Activated CD4-positive, alpha-beta T cell treated with anti-CD3 and anti-CD28 coated beads, Interleukin-2, Interleukin-6, amounts not matched to agents 100 ng/mL and 50 ng/mL, durations not matched to agents 16 hours and 8 hours (primary cell): ENCODE measurements at regions not wholly inside any gene's neighbourhood (a gene's known extent, or its start where the extent isn't known, plus 50 kb on each side); places are given as distances from the start of the nearest gene placed in this dataset.
"Not testable (repeated sequence)": the region's sequence is repeated elsewhere in the genome, so short reads cannot be mapped to it uniquely, and the experiment has no call there.

Source experiments
- DNase-seq: peaks from one replicate; pipeline ENCODE4 v3.0.0-alpha.2; 2020

- no peak for DNase-seq
Measured at GRCh38 chr12:125836647-125837046, 771.4 kb downstream of the AACS start.

DNA sequence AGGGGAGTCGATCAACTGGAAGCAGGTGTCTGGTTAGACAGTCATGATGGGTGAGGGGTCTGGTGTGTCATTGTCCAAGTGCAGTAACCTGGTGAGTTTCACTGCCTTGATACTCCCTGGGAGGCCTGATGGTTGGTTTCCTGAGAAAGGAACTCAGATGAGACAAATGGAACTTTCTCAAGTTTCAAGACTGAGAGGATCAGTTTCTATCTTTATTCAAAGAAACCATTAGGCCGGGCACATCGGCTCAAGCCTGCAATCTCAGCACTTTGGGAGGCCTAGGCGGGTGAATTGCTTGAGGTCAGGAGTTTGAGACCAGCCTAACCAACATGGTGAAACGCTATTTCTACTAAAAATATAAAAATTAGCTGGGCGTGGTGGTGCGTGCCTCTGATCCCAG is 776.1 kb downstream of the AACS start:
- DNase-seq, result no peak

DNA sequence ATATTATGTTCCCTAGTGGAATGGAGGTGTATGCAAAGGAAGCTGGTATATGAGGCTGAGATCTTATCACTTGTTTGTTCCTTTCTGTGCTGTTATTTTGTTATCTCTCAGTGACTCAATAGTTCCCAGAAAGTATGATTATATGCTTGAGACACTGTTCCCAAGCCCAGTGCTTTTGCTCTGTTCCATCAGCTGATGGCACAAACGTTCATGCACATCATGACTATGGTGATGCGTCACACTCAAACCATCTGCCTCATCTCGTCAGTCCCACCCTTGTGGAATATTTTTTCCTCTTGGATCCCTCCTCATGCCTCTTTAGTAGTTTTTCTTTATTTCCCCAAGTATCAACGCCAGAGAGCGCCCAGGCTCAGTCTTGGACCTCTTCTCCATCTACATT is 786.9 kb downstream of the AACS start:
- no peak for DNase-seq

DNA sequence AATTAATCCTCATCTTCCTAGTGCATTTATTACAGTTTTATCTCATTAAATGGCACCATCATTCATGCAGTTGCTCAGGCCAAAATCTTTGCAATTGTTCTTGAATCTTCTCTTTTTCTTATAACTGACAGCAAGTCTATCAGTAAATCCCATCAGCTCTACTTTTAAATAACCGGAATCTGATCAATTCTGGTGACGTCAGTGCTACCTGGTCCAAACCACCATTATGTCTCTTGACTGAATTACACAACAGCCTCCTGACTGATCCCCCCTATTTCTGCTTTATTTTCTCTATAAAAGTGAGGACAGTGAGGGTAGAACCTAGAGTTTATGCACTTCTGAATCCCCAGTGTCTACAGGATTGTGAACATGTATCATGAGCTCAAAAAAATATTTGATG is 787.4 kb downstream of the AACS start:
- DNase-seq, result no peak

DNA sequence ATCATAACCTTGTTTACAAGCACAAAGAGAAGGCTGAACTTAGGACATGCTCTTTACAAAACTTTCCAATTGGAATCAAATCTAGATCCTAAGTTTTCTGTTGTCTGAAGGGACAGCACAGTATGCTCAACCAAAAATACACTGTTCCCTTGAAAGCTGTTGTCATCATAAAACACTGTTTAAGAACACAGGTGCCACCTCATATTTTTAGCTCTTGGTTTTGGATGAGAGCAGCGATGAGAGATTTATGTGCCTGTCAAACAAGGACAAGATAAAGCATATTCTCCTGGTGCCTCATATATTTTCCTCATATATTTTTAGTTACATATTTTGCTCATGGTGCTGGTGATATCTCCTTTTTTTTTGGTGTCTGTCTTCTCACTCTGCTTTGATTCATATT is 788.4 kb downstream of the AACS start:
- no peak for DNase-seq

DNA sequence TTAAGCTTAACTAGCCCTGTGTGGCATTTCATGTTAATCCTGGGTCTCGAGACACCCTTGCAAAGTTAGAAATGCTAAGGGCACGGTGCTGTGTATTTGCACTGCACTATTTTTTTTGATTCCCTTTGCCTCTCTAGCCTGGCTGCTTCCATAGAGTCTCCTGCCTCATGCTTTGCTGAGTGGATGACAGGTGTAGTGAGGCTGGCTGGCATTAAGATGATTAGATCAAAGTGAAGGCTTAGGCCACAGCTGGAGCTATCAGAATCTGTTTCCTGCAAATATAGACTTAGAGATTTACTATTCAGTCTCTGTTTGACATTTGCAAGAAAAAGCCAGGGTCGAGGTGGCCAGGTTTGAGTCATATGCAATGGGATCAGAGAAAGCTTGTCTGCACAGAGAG is 791.1 kb downstream of the AACS start:
- no peak for DNase-seq

GRCh38 chr12:125856896-125857295 is 791.7 kb downstream of the AACS start:
- no peak for DNase-seq

DNA sequence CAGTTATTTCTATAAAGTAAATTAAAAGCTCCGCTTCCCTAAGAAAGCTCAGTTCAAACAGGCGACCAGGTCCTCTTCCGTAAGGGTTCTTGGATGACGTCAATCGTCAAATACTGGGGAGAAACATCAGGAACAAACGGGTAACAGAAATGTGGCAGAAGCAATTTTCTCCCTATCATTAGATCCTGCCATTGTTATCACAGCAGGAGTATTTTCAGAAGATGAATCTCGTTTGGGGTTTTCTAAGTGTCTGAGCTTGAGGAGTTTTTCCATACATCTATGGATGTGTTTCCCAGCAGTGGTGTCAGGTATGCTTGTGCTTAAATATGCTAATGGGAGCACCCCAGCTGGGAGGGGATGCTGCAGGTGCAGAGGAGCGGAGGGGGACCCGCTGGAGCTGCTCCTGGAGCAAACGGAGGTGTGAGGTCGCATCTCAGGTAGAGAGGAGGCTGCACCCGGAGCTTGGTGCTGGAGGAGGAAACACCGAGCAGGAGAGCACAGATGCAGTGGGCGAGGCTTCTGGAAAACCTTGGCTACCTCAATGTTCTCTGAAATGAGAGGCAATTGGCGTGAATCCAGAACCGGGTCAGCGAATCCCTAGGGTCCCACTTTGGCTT is 795.5 kb downstream of the AACS start:
- no peak for DNase-seq

GRCh38 chr12:125861299-125862281 is 796.4 kb downstream of the AACS start:
- DNase-seq, result no peak

DNA sequence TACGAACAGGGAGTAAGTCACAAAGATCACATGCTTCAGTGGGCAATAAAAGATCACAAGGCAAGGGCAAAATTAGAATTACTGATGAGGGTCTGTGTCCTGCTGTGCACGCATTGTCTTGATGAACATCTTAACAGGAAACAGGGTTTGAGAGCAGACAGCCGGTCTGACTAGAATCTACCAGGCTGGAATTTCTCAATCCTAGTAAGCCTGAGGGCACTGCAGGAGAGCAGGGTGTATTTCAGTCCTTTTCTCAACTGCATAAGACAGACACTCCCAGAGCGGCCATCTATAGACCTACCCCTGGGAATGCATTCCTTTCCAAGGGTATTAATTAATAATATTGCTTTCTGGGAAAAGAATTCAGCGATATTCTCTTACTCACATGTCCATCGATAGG is 800.0 kb downstream of the AACS start:
- not testable (repeated sequence) for DNase-seq

GRCh38 chr12:125871811-125872594 is 806.8 kb downstream of the AACS start:
- DNase-seq, result no peak

DNA sequence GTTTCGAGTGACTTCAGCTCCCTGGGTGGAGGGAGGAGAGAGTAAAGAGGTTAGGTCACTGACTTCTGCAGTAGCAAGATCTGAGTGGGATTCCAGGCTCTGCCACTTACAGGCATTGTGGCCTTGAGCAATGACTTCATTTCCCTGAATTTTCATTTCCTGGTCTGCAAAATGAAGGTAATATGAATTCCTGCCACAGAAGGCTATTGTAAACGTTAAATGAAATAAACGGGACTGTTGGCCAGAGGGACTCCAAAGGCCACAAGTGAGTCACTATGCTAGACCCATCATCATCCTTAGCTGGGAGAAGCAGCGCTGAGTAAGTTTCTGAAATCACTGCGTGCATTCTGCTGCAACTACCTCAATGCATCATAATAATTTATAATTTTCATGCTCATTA is 807.8 kb downstream of the AACS start:
- no peak for DNase-seq

GRCh38 chr12:125878483-125878882 is 813.2 kb downstream of the AACS start:
- no peak for DNase-seq

GRCh38 chr12:125882141-125882540 is 816.9 kb downstream of the AACS start:
- DNase-seq, result no peak

DNA sequence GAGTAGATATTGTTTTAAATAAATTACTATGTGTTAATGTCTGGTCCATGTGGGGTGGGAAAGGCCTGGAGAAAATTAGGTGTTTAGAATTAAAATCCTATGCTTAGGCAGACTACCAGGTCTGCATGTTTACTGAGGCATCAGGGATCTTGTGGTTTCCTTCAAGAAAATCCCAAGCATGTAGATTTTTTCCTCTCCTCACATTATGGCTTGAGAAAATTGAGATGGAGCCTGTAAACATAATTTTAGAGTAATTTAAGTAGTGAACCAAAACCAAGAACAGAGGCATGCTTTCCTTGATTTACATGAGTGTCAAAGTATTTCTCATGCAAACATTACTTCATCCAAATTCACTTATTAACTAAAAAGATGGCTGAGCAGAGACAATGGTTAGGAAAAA is 823.7 kb downstream of the AACS start:
- DNase-seq, result no peak

DNA sequence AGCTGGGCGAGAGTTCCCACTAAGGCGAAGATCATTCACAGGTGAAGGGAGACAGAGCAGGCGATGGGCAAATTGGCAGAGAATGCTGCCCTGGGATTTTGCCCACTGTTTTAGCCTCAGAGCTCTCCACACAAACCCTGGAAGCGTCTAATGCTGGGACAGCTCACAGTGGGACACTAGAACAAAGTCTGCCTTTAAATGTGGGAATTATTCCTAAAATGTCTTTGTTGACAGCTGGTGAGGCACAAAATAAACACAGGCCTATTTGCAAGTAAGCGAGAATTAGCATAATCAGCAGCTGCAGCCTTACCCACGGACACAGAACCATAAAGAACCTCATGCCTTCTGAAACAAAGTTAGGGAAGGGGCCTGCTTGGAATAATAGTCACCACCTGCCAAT is 824.5 kb downstream of the AACS start:
- no peak for DNase-seq

GRCh38 chr12:125890366-125890905 is 825.2 kb downstream of the AACS start:
- no peak for DNase-seq

DNA sequence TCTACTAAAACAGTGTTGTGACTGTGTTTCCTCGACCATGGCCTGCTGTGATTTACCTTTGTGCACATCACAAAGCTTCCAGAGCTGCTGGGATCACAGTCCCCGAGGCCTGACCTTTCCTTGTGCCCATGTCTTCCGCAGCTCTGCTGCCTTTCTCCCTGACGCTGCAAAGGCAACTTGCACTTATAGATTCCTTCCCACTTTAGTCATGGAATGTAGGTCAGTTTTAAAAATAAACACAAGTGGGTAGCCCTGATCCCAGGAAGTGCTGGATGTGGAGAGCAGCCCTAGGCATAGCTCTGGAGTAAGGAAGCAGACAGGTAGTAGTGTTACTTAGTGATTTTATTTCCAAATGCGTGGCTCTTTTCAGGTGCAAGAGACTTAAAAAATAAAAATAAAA is 825.7 kb downstream of the AACS start:
- no peak for DNase-seq

DNA sequence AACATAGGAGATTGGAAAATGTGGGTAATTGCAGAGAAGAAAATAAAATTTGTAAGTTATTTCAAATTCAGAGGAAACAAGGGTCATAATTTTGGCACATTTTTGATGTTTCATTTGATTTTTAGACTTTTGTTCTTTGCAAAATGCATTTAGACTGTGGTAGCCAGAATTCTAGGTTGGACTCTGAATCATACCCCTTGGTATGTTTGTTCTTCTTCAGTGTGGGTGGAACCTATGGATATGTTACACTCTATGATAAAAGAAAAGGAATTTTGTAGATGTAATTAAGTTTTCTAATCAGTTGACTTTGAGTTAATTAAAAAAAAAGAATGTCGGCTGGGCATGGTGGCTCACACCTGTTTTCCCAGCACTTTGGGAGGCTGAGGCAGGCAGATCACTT is 827.0 kb downstream of the AACS start:
- DNase-seq, result no peak

GRCh38 chr12:125902991-125903390 is 837.8 kb downstream of the AACS start:
- DNase-seq, result no peak

- DNase-seq, result no peak
Measured at GRCh38 chr12:125907351-125907750, 842.1 kb downstream of the AACS start.

- DNase-seq, result no peak
Measured at GRCh38 chr12:125919856-125920470, 854.7 kb downstream of the AACS start.

GRCh38 chr12:125922330-125922729 is 857.1 kb downstream of the AACS start:
- no peak for DNase-seq
